ENCODE measurements at regions not wholly inside any gene's neighbourhood (a gene's known extent, or its start where the extent isn't known, plus 50 kb on each side); places are given as distances from the start of the nearest gene placed in this dataset.

DNA sequence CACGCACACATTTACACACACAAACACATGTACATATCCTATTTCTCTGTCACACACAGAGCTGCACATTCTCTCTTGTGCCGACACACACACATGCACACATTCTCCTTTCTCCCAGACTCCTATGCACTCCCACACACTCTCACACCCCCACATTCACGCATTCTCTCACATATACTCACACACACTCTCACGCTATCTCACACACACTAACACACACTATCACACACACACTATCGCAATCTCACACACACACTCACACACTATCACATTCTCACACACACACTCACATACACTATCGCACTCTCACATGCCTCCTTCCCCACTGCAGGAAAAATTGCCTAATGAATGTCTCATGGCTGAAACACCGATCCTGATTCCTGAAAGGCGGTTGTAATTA lies 450.7 kb downstream of the AACS start:
- no peak for FAIRE-seq
- H2BK120ac ChIP-seq (replicated peaks; ENCODE audit: low read depth, low read length), result no peak overlapping the region

More for the DNA sequence above, 450.7 kb downstream of the AACS start:
- Histone ChIP-seq H3K36me3 (ENCODE audit: control insufficient read depth in 2 of 4, insufficient read depth in 4 of 4, low read length in 3 of 4) (no peaks in the 10 kb centered on the region; a peak in 2 of 8 replicates), H3K4me3 (ENCODE audit: extremely low read depth in 1 of 4, insufficient read depth in 2 of 4, low read depth in 3 of 4, low read length in 4 of 4) (no peak overlapping the region), H4K91ac (replicated peaks; ENCODE audit: insufficient read length, low read length) (no peak overlapping the region), H3K27me3 (replicated peaks in 1 of 4; ENCODE audit: control insufficient read depth in 3 of 4, extremely low read depth in 1 of 4, insufficient read depth in 3 of 4, low read length in 3 of 4) (no peaks in the 10 kb centered on the region), H4K20me1 (replicated peaks in 1 of 2; ENCODE audit: control insufficient read depth in 1 of 2, insufficient read depth in 2 of 2, low read length in 2 of 2) (peaks cover 2 to 6% of the 10 kb centered on the region in 2 experiments), H3K4me2 (ENCODE audit: insufficient read depth in 1 of 2, low read depth in 2 of 2, low read length in 2 of 2) (no peak overlapping the region), H3K14ac (ENCODE audit: insufficient read length) (no peak overlapping the region), H3K9me3 (ENCODE audit: insufficient read depth in 2 of 2, low read depth in 1 of 2, low read length in 1 of 2) (no peaks in the 10 kb centered on the region; a peak in 1 of 4 replicates), H3K27ac (ENCODE audit: low read depth, low read length) (no peak overlapping the region), H3K4ac (replicated peaks; ENCODE audit: insufficient read length, low read depth, low read length) (no peak overlapping the region), H3K18ac (ENCODE audit: extremely low read depth, low read length) (no peak overlapping the region), H3K79me2 (ENCODE audit: control insufficient read depth in 1 of 2, insufficient read depth in 2 of 2, low read length in 2 of 2) (no peaks in the 10 kb centered on the region; a peak in 1 of 4 replicates), H3K4me1 (replicated peaks in 1 of 4; ENCODE audit: control insufficient read depth in 3 of 4, insufficient read depth in 4 of 4, low read length in 3 of 4) (peaks cover 0 to 2% (median 0%) of the 10 kb centered on the region in 4 experiments; a peak in 1 of 7 replicates), H2BK20ac (ENCODE audit: low read length) (no peak overlapping the region), H3K9ac (replicated peaks in 1 of 4; ENCODE audit: extremely low read depth in 1 of 4, low read depth in 3 of 4, low read length in 3 of 4) (no peak overlapping the region), H4K5ac (ENCODE audit: insufficient read length, low read depth, low read length) (no peak overlapping the region), H2BK12ac (ENCODE audit: low read depth, low read length) (0 out of 2 replicates have a peak overlapping the region, but pooled peaks have one; percentile 50), H2AK5ac (ENCODE audit: low read depth, low read length) (peak overlapping the region; percentile 90; the same call in 1 of the 2 replicates), H2AFZ (ENCODE audit: low read length) (no peak overlapping the region), H2BK15ac (ENCODE audit: low read length) (0 out of 2 replicates have a peak overlapping the region, but pooled peaks have one; percentile 18), H4K8ac (ENCODE audit: extremely low read depth, insufficient read depth, low read length) (no peak overlapping the region), H3K23ac (ENCODE audit: insufficient read length) (no peak overlapping the region), H3K23me2 (ENCODE audit: low read depth, low read length) (peaks cover 12% of the 10 kb centered on the region; the same call in 1 of the 2 replicates), H3K56ac (replicated peaks; ENCODE audit: insufficient read length, low read depth, low read length) (peak overlapping the region; percentile 23), H3K79me1 (ENCODE audit: low read depth, low read length) (peaks cover 3% of the 10 kb centered on the region; the same call in 1 of the 2 replicates), H2BK5ac (ENCODE audit: low read depth, low read length) (peak overlapping the region; percentile 52; the same call in 1 of the 2 replicates)
- CTCF ChIA-PET (ENCODE audit: partially characterized antibody), result interaction anchor here (1.2 kb wide), 1 partner anchor 19 kb away, joined by 3 read pairs; no protein-coding TSS in a partner anchor
- DNase-seq (ENCODE audit: low read depth in 1 of 2, low spot score in 2 of 2), result no peak
- 84 to 100% methylated on average over 4 to 8 of the region's 8 CpGs for WGBS, 2 experiments (ENCODE audit: extremely low coverage in 1 of 2, insufficient coverage in 1 of 2, insufficient read length in 1 of 2, insufficient replicate concordance in 2 of 2, low coverage in 1 of 2, low lambda C conversion rate in 2 of 2, missing lambda C conversion rate in 1 of 2)
- POLR2A ChIA-PET (ENCODE audit: partially characterized antibody), result no interaction called here
- TF ChIP-seq NANOG (IDR thresholded peaks at IDR 0.05; ENCODE audit: insufficient read depth, low read depth, low read length, poor library complexity, severe bottlenecking), result no peak
- TF ChIP-seq, protein P1, sequence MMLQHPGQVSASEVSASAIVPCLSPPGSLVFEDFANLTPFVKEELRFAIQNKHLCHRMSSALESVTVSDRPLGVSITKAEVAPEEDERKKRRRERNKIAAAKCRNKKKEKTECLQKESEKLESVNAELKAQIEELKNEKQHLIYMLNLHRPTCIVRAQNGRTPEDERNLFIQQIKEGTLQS (IDR thresholded peaks at IDR 0.05; ENCODE audit: insufficient read depth, low read depth, low read length), result no peak
